ENCODE measurements at regions not wholly inside any gene's neighbourhood (a gene's known extent, or its start where the extent isn't known, plus 50 kb on each side); places are given as distances from the start of the nearest gene placed in this dataset.

- Histone ChIP-seq H3K4me1 (peaks cover 6% of the 10 kb centered on the region; the same call in 2 of the 3 replicates), H3K4me3 (no peak overlapping the region), H3K4me2 (no peak overlapping the region), H3K27ac (no peak overlapping the region), H3K9me3 (peaks cover 10% of the 10 kb centered on the region; the same call in 1 of the 3 replicates)
- DNase-seq (ENCODE audit: low read depth in 1 of 2, low spot score in 1 of 2) (no peak), FAIRE-seq (no peak), ATAC-seq (no peak)
- TF ChIP-seq ZSCAN20 (CRISPR knock-in tag; IDR thresholded peaks at IDR 0.05): no peak
- TF ChIP-seq HES2 (IDR thresholded peaks at IDR 0.05): no peak
- no peak for TF ChIP-seq MAZ (IDR thresholded peaks at IDR 0.05; ENCODE audit: borderline replicate concordance, low read depth, low read length)
- TF ChIP-seq KDM5A (IDR thresholded peaks at IDR 0.05): no peak
- TF ChIP-seq RNF2 (IDR thresholded peaks at IDR 0.05; ENCODE audit: borderline replicate concordance, low read depth): no peak
- no peak for TF ChIP-seq ZNF302 (CRISPR knock-in tag; IDR thresholded peaks at IDR 0.05)
- no peak for TF ChIP-seq FOSB (CRISPR knock-in tag; IDR thresholded peaks at IDR 0.05)
- no peak for TF ChIP-seq CEBPB (IDR thresholded peaks at IDR 0.05)
- TF ChIP-seq CTCF (IDR thresholded peaks at IDR 0.05): no peak
- no peak for TF ChIP-seq RFX5 (IDR thresholded peaks at IDR 0.05)
- WGBS (ENCODE audit: missing lambda C conversion rate): 93% methylated on average over 3 of the region's 3 CpGs
- ChIA-PET POLR2A (no interaction called here), CTCF (no interaction called here)
Observed at GRCh38 chr4:122973465-122973864, 51.1 kb upstream of the NUDT6 start.

GRCh38 chr4:122976111-122976510, 53.7 kb upstream of the NUDT6 start:
- 92% methylated on average over 2 of the region's 2 CpGs for WGBS (ENCODE audit: missing lambda C conversion rate)
- TF ChIP-seq ZFP36 (IDR thresholded peaks at IDR 0.05; ENCODE audit: borderline replicate concordance, partially characterized antibody) (no peak), RCOR1 (IDR thresholded peaks at IDR 0.05; ENCODE audit: low read depth, low read length) (no peak), REST (IDR thresholded peaks at IDR 0.05) (no peak), GATA3 (IDR thresholded peaks at IDR 0.05; ENCODE audit: borderline replicate concordance) (no peak), HEYL (CRISPR knock-in tag; IDR thresholded peaks at IDR 0.05) (no peak), EHF (CRISPR knock-in tag; IDR thresholded peaks at IDR 0.05) (no peak), SREBF2 (IDR thresholded peaks at IDR 0.05) (no peak), MAX (IDR thresholded peaks at IDR 0.05) (no peak), CHD4 (IDR thresholded peaks at IDR 0.05; ENCODE audit: borderline replicate concordance) (no peak), HDAC2 (IDR thresholded peaks at IDR 0.05) (no peak)
- no peak for ATAC-seq
- no peak overlapping the region for H3K4me2 ChIP-seq
- CTCF ChIA-PET: no interaction called here
- no peak overlapping the region for H3K4me3 ChIP-seq
- H3K27ac ChIP-seq: no peak overlapping the region
- POLR2A ChIA-PET: no interaction called here
- no peak for DNase-seq (ENCODE audit: low read depth in 1 of 2, low spot score in 1 of 2)
- no peaks in the 10 kb centered on the region for H3K4me1 ChIP-seq
- peaks cover 10% of the 10 kb centered on the region; the same call in 1 of the 3 replicates for H3K9me3 ChIP-seq
- no peak for FAIRE-seq

- ATAC-seq (no peak), FAIRE-seq (no peak), DNase-seq (ENCODE audit: low read depth in 1 of 2, low spot score in 1 of 2) (no peak)
- H3K9me3 ChIP-seq: peaks cover 10% of the 10 kb centered on the region; the same call in 1 of the 3 replicates
- H3K4me2 ChIP-seq: no peak overlapping the region
- H3K4me3 ChIP-seq: no peak overlapping the region
- H3K27ac ChIP-seq: no peak overlapping the region
- H3K4me1 ChIP-seq: no peaks in the 10 kb centered on the region
- ChIA-PET CTCF (no interaction called here), POLR2A (no interaction called here)
- TF ChIP-seq MAZ (IDR thresholded peaks at IDR 0.05; ENCODE audit: borderline replicate concordance, low read depth, low read length) (no peak), EP300 (IDR thresholded peaks at IDR 0.05) (no peak), FOXS1 (CRISPR knock-in tag; IDR thresholded peaks at IDR 0.05) (no peak), NFE2L2 (conservative IDR thresholded peaks at IDR 0.05; ENCODE audit: low read length) (no peak), FOSL2 (IDR thresholded peaks at IDR 0.05) (no peak), FOSL2 (CRISPR knock-in tag; IDR thresholded peaks at IDR 0.05) (no peak), POLR2AphosphoS2 (conservative IDR thresholded peaks at IDR 0.05; ENCODE audit: low read length) (no peak), HDAC2 (IDR thresholded peaks at IDR 0.05) (no peak), HOXB5 (CRISPR knock-in tag; IDR thresholded peaks at IDR 0.05) (no peak), BCL3 (IDR thresholded peaks at IDR 0.05) (no peak), EHF (CRISPR knock-in tag; IDR thresholded peaks at IDR 0.05) (no peak), HOXB13 (CRISPR knock-in tag; IDR thresholded peaks at IDR 0.05; ENCODE audit: low read depth) (no peak), KDM1A (IDR thresholded peaks at IDR 0.05; ENCODE audit: low read depth) (no peak), RFX5 (IDR thresholded peaks at IDR 0.05) (no peak)
- 97% methylated on average over 5 of the region's 9 CpGs for WGBS (ENCODE audit: missing lambda C conversion rate)
Observed at GRCh38 chr4:122977103-122977502, 54.7 kb upstream of the NUDT6 start.
